GM19455 (cell line): ENCODE measurements at regions not wholly inside any gene's neighbourhood (a gene's known extent, or its start where the extent isn't known, plus 50 kb on each side); places are given as distances from the start of the nearest gene placed in this dataset.
"Not testable (repeated sequence)": the region's sequence is repeated elsewhere in the genome, so short reads cannot be mapped to it uniquely, and the experiment has no call there.

ENCODE experiments used
- ATAC-seq: cut with Tn5 transposase; IDR thresholded peaks from one replicate; pipeline ENCODE4 v1.9.1; 2021; ENCODE audit not compliant: unreplicated experiment

DNA sequence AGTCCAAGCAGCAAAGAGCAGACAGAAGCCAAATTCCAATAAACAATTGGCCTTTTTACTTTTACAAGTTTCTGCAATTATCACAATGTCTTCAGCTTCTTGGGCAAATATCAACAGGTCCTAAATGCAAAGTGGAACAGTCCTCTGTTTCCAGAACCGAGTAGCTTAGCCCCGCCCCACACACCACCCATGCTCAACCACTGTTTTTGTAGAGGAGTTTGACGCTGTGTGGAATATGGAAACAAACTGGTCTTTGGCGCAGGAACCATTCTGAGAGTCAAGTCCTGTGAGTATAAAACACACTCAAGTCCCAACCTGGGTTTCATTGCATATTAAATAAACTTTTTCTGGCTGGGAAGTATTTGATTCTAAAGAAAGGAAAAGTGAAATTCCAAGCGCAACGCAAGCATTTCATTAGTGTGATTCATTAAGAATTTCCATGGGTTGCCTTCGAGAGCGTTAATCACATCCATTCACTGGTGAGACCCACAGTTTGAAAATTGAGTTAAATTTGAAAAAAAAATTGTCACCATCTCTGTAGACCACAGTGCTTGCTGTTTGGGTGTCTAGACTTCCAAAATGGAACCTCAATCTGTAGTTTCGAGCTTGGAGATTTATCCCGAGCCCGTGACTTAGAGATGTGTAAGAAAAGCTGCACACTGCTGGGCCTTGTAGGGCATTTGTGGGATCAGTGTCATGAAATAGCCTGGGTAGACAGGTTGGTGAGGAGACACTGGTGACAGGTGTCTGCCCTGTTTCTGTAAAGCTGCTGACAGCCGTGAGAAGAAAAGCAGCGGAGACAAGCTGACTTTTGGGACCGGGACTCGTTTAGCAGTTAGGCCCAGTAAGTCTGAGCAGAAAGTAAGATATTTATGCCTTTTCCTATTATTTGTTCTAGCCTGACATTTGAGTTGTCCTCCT is 96.1 kb downstream of the DAD1 start:
- ATAC-seq, result no peak

DNA sequence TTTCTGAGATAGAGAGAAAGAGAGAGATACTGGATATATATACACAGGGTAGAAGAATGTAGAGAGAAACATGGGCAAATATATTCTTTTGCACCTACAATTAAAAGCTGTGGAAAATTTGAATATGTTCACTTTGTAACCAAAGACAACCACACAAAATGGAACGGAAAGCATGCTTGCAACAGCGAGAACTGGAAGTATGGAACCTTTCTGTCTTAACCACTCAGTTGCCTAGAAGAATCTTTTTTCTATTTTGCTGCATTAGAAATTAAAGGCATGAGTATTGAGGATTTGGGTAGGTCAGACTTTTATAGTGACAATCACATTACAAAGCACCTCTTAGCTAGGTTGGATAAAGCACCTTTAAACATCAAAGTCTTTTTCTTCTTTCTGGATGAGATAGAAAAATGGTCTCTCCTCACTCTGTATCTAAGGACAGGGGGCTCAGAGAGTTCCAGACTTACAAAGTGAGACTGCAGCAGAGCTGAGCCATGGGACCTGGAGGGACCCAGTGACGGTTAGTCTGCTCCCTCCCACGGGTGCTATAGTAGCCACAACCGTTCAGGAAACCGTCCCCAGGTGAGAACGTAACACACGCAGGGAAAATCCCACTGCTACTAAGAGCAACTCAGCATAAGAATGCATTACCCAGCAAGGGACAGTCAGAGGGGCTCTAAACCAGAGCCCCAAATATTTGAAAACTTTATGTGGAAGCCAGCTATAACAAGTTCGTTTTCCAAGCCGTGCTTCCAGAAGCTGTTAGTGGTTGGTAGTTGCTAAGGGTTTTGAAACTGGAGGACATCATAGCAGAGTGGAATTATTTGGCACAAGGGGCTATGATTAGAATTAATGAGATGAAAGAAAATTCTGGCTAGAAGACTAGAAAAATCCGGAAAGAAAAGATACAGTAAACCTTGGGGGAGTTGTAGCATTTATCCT is 97.1 kb downstream of the DAD1 start:
- no peak for ATAC-seq

DNA sequence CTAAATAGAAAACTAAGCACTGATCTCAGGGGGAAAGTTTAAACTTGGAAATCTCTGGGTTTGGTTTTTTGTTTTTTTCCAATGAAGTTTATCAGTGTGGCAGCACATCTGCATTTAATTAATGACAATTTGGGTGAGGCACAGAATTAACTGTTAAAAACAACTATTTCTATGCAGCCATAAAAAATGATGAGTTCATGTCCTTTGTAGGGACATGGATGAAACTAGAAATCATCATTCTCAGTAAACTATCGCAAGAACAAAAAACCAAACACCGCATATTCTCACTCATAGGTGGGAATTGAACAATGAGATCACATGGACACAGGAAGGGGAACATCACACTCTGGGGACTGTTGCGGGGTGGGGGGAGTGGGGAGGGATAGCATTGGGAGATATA is 98.0 kb downstream of the DAD1 start:
- ATAC-seq, result not testable (repeated sequence)

DNA sequence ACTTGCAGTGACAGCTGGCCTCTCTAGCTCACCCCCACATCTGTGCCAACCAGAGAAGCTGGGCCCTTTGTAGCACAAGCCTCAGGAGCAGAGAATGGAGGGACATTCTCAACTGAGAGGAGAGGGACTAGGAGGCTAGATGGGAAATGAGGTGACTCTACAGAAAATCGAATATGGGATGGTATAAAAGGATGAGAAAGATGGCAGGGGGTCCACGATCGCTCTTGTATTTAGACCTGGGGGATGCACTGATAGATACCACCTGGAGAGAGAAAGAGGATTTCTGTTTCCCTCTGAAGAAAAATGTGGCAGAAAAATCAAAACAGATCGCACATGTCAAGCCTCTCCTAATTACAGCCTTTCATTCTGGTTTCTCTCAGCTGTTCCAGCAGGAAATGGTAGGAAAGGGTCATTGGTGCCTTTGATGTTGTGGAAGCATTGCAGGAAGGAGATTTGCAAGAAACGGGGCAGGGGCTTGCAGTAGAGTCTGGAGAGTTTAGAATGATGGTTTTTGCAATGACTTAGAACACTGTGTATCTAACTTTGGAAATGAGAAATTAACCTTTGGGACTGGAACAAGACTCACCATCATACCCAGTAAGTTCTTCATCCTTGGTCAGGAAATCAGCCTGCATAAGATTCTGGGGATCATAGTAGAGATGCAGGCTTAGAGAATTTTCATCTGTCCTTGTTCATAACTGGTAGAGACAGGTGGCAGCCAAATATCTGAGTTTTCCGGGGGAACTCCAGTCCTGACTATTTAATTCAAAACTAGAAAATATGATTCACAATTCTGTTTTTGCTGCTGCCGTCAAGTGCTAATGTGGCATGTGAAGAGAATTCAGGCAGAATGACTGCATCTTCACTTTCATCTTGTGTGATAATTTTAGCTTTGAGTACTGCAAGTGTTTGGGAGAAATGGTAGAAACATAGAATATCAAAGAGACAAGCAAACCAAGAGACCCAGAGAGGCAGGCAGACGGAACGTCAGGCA is 98.8 kb downstream of the DAD1 start:
- no peak for ATAC-seq

DNA sequence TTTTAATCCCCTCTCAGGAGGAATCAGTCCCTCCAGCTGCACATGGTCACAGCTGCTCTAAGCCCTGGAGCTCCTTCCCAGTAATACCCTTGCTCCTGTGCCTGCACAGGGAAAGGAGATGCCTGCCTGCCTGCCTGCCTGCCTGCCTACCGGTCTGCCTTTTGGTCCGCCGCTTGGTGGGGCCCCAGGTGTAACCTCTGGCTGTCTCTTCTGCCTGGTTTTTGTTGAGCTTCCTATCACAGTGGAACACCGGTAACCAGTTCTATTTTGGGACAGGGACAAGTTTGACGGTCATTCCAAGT is 99.8 kb downstream of the DAD1 start:
- ATAC-seq, result no peak

DNA sequence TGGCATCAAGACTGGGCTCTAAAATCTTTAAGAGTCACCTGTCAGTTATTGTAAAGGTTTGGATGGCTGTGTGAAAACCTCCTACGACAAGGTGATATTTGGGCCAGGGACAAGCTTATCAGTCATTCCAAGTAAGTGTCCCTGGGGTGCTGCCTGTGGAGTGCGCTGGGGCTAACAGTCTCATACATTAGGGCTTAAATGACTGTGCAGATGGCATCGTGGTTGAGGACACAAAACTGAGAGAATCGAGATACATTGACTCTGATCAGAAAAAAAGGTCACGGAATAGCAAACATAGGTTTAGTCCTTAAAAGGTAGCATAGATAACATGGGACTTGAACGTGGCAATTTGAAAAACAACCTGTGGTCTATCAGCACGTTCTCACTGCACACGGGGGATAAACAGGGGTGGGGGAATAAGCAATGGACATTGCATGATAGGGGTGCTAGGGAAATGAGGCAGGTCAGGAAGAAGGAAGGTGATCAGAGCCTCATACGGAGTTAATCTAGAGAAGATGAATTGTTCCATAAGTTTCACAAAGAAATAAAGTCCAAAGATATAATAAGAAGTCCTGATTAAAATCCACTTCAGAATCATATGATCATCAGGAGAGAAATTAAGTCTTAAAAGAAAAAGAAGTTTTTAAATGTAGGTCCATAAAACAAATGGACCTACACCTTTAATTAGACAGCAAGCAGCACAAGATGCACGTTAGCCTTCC is 100.3 kb downstream of the DAD1 start:
- no peak for ATAC-seq

DNA sequence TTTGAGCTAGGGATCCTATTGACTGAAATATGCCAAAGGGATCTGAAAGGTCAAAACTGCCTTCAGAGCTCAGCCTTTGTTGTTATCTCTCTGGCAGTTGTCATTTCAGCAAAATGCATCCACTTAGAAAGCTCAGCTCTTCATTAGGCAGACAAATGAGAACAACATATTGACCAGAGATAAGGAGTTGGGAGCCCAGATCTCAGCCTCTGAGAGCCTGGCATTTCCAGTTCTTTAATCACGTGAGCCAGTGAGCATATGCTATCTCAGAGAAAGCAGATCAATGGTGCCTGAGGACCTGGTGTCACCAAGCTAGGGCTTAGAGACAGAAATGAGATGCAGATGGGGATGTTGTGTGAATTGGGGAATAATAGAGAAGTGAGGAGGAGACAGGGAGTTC is 101.1 kb downstream of the DAD1 start:
- no peak for ATAC-seq

DNA sequence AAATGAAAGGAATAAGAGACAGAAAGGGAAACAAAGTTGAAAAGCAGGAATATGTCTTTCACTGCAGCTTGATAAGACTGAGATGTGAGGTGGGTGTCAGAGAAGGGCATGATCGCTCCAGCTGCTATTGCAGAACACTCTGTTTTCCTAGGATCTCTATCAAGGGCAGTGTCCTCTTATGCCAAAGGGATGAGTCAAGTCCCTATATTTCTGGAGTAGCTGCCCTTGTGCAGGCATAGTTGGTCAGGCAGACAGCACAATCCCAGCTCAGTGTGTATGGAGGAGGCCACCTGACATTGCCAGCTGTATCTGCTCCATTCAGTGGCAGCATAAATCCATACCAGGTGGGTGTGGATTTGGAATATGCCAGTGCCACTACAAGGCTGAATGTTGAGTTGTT is 101.6 kb downstream of the DAD1 start:
- no peak for ATAC-seq

DNA sequence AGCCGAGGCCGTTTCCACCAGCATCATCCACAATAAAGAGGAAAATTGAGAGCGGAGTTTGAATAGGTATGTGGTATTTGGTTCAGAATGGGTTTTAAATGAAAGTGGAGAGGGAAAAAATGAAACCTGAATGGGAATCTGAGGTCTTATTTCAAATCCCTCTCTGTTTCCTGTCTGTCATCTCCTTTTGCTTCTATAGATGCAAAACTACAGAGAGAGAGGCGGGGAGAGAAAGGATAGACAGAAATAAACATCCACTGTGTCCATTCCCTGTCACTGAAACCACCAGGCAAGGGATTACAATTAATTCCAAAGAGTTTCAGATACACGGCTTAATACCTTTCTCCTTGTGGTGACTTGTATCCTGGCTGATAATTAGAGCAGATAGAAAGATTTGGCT is 102.3 kb downstream of the DAD1 start:
- ATAC-seq, result no peak

DNA sequence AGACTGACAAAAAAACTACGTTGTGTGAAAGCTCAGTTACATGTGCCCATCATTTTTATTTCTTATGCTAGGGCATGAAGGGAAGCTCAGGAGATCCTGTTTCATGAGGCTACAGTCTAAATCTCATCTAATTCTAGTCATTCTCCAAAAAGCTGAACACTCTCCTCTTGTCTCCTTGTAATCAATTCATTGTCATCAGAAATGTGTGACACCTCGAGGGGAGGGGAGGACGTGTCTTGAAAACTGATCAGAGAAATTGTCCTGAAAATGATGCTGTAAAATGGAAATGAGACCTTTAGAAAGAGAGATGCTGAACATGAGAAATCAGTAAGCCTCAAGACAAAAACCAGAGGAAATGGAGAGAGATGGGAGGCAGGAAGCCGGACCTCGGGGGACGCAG is 103.4 kb downstream of the DAD1 start:
- ATAC-seq, result no peak

DNA sequence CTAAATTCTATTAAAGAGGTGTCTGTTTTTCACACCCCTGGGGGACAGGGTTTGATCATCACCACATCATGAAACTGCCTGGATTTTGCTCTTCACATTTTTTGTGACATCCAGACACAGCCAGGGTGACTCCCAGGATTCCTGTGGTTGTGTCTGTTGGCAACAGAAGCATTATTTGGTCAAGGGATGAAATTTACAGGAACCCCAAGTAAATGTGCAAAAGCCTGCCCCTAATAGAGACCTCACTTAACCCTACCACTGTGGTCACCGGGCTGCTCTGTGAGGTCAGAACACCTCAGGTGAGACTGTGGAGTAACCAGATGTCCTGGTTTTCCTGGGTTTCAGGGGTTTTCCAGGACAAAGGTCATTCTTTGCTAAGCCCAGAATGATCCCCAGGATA is 103.8 kb downstream of the DAD1 start:
- no peak for ATAC-seq

DNA sequence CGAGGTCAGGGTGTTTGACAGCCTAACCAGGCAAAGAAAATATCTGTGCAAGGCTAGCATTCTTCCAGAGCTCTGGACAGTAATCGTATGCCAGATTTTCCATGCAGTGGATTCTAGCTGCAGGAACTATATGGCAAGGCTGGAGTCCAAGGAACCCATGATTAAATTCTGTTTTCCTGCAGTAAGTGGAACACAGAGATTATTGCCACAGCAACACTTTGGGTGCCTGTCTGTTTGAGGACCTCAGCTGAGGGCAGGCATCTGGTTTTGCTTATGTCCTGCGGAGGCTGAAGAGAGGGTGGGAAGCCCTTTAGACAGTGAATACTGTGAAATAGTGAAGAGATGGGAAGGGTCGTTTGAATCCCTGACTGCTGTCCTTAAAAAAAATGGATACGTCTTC is 104.4 kb downstream of the DAD1 start:
- ATAC-seq, result no peak

DNA sequence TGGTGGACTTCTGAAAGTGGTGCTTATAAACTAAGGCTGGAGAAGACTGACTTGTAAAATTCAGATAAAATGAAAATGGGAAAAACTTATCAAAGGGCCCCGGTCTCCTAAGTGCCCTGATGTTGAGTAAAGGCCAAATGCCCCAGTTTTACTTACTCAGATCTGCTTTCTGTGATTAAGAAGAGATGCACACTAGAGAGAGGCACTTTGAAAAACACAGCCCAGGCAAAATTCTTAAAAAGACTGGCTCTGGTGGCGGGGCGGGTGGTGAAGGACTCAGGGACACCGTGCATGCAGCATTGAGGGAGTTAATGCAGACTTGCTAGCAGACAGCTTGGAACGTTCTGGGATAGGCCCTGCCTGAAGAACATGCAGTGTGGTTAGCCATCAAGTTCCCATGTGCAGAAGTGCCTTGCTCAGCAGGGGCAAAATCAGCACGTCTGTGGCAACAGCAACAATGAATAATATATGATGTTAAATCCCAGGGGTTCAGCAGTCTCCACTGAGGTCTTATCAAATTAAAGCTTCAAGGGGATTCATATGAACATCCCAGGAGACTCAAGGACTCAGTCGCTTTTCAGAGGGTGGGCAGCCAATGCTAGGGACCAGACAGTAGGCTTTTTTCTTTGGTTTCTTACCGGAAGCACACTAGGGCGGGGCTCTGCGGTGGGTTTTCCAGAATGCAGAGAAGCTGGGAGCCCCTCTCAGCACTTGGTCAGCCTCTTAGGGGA is 105.0 kb downstream of the DAD1 start:
- no peak for ATAC-seq

DNA sequence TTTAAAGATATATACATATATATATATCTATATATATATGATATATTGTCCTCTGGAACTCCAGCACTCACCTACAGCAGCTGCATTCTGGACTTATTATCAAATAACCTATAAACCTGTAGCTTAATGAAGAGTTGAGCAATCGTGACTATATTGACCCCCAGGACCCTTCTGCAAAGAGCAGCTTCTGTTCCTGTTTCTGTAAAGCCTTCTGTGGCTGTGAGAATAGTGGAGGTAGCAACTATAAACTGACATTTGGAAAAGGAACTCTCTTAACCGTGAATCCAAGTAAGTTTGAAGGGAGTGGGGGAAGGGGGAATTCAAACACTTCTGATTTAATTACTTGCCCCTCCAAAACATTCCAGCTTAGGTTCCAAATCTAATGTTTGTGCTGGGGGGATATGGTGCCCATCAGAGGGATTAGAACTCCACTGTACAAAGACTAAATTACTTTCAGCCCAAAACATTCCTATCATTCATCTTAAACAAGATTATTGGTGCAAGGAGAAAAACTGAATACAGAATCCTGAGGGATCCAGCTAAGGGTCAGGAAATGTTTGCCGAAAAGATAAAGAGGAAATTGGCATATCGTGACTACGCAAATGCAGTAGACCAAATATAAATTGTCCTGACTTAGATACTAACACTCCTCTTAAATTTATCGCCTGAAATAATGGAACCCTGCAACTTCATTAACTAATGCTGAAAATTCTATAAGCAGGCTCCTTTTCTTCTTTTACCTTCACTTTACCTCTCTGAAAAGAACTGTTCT is 106.1 kb downstream of the DAD1 start:
- ATAC-seq, result no peak

DNA sequence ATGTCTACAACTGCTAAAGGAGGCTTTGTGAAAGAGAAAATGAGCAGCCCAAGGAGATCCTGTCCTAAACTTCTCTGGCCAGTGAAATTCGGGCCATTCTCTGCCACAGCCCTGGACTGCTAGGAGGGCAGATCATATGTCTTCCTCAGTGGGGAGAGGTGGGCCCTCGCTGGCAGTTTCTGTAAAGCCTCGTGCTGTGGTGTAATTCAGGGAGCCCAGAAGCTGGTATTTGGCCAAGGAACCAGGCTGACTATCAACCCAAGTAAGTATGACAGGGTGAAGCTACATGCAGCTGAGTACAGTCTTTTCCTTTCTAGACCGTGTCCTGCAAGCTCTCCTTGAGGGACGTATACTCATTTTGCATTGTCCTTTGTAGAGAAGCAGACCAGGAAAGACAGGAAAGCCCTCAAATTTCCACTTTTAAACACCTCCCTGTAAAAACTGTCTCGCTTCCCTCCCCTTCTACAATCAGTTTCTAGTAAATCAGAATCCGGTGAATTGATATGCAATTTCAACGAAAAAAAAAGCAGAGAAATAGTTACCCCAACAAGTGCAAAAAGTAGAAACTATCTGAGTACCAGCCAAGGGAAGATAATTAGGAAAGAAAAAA is 106.8 kb downstream of the DAD1 start:
- ATAC-seq, result no peak

DNA sequence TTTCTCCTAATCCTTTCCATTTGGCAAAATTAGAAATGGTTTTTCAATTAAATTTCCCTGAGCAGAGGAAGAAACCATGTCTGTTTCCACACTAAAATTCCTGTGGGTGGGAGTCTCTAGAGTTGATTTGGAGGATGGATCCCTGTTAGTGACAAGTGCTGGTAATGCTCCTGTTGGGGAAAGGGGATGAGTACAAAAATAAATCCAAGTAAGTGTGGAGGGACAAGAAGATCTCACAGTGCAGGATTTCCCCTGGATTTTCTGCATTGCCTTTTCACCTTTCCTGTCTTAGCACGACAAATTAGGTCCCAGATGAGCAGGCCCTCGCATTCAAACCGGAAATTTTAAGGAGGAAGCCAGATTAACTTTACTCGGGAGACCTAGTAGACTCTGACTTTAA is 107.5 kb downstream of the DAD1 start:
- no peak for ATAC-seq

DNA sequence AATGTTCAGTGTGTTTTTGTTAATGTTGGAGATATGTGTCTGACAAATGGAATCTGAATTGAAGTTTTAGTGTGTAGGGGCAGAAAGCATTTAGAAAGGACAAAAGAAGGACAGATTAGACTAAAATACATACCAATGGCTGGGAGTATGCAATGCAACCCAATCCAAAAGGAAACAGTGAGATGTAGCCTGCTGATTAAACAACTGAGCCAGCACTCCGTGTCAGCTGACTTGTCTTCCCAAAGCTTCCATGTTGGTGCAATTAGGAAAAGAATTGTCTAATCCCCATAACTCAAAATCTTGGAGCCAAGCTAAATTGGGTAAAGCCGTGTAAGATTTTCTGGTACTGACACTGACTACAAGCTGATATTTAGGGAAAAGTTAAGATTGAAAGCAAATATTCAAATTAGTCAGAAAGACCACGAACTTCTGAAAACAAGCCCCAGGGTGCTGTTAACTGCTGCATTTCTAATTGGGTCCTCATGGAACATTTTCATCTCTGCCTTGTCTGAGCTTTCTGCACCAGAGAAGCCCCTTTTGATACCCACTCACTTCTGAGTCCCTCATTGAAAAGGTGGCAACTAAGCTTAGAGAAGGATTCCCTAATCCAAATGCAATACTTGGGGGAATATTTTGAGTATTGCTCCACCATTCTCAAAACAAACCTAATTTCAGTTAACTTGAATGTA is 109.1 kb downstream of the DAD1 start:
- no peak for ATAC-seq

DNA sequence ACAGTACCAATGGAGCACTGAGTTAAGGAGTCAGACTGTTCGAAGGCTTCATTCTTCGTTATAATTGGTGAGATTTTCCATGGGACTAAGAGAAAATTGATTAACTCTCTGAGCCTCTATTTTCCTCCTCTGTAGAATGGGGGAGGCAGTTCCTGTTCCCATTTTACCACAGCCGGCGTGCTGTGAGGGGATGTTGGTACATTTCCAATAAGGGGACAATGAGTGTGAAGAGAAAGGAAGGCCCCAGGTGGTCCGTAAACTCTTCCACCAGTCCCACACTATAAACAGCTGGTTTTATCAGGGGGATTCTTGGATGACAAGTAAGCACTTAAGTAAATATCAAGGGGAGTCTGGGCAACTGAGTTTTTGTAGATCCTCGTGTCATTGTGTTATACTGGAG is 109.9 kb downstream of the DAD1 start:
- ATAC-seq, result no peak
